GM12874 (cell line): ENCODE measurements at regions not wholly inside any gene's neighbourhood (a gene's known extent, or its start where the extent isn't known, plus 50 kb on each side); places are given as distances from the start of the nearest gene placed in this dataset.

Experiments
- CTCF ChIP-seq: IDR thresholded peaks from 2 replicates; pipeline ENCODE4 v1.5.1; 2011; ENCODE audit warnings: low read depth, mild to moderate bottlenecking, control low read depth, low read length, moderate library complexity; ENCODE audit not compliant: insufficient read depth

GRCh38 chr4:14167876-14168510, 540.5 kb upstream of the BOD1L1 start:
- no peak for TF ChIP-seq CTCF

GRCh38 chr4:14168919-14169318, 541.4 kb upstream of the BOD1L1 start:
- no peak for TF ChIP-seq CTCF

GRCh38 chr4:14169460-14169859, 541.9 kb upstream of the BOD1L1 start:
- TF ChIP-seq CTCF, result no peak

- TF ChIP-seq CTCF, result no peak
Observed at GRCh38 chr4:14176613-14177012, 549.1 kb upstream of the BOD1L1 start.

GRCh38 chr4:14177987-14178386, 550.5 kb upstream of the BOD1L1 start:
- TF ChIP-seq CTCF, result no peak

- TF ChIP-seq CTCF, result no peak
Observed at GRCh38 chr4:14178421-14178820, 550.9 kb upstream of the BOD1L1 start.

GRCh38 chr4:14180166-14180565, 552.6 kb upstream of the BOD1L1 start:
- no peak for TF ChIP-seq CTCF
